IMR-90 (cell line): ENCODE measurements at regions not wholly inside any gene's neighbourhood (a gene's known extent, or its start where the extent isn't known, plus 50 kb on each side); places are given as distances from the start of the nearest gene placed in this dataset.

Source experiments
- ATAC-seq: fragments of 200-7000 bp; cut with Tn5 transposase; 2 replicates; pipeline ENCODE4 v1.9.1; 2020; ENCODE audit warnings: low read depth, mild to moderate bottlenecking, moderate library complexity
- BruUV-seq: library from RNA; stranded (reverse); fragments of 400-500 nt; replicated peaks from 2 replicates; lab custom pipeline; 2021; lab: Mats Ljungman, UMichigan
- CTCF ChIA-PET: fragments of 300-600 bp; formaldehyde crosslinking; extraction: SDS; loops from one replicate; lab custom pipeline; 2021; ENCODE audit warnings: antibody characterized with exemption; lab: Yijun Ruan, JAX
- POLR2A ChIA-PET: fragments of 300-600 bp; sonication (Branson Sonifier 250); formaldehyde crosslinking; loops from one replicate; lab custom pipeline; 2022; ENCODE audit warnings: antibody characterized with exemption; ENCODE audit not compliant: unreplicated experiment; lab: Charles Lee
- DNase-seq: peaks from one replicate; pipeline ENCODE4 v3.0.0; 2013
- H2AFZ ChIP-seq: replicated peaks from 2 replicates; pipeline ENCODE3; 2013; ENCODE audit warnings: low read length, mild to moderate bottlenecking; ENCODE audit not compliant: poor library complexity
- H2AK5ac ChIP-seq: 2 replicates; pipeline ENCODE4 v1.6.1; 2013; ENCODE audit warnings: low read depth, low read length, inconsistent platforms
- H2AK9ac ChIP-seq: replicated peaks from 2 replicates; pipeline ENCODE3; 2013; ENCODE audit warnings: mild to moderate bottlenecking, low read depth, low read length, moderate library complexity; ENCODE audit not compliant: poor library complexity
- H2BK120ac ChIP-seq: 2 replicates; pipeline ENCODE4 v1.6.1; 2013; ENCODE audit warnings: low read depth, low read length, inconsistent platforms
- H2BK15ac ChIP-seq: 3 replicates; pipeline ENCODE4 v1.6.1; 2013; ENCODE audit warnings: low read depth, low read length, inconsistent platforms
- H2BK20ac ChIP-seq: 2 replicates; pipeline ENCODE4 v1.6.1; 2013; ENCODE audit warnings: low read depth, mild to moderate bottlenecking, inconsistent platforms, low read length, moderate library complexity
- H2BK5ac ChIP-seq: 2 replicates; pipeline ENCODE4 v1.6.1; 2013; ENCODE audit warnings: mild to moderate bottlenecking, low read depth, low read length, inconsistent platforms; ENCODE audit not compliant: poor library complexity, severe bottlenecking
- H3K14ac ChIP-seq: replicated peaks from 2 replicates; pipeline ENCODE4 v1.6.1; 2013; ENCODE audit warnings: low read depth, low read length, inconsistent platforms
- H3K18ac ChIP-seq: 2 replicates; pipeline ENCODE4 v1.6.1; 2013; ENCODE audit warnings: low read depth, low read length, control low read depth
- H3K23ac ChIP-seq: 2 replicates; pipeline ENCODE4 v1.6.1; 2013; ENCODE audit warnings: low read depth, low read length, inconsistent platforms
- H3K27ac ChIP-seq: 2 replicates; pipeline ENCODE4 v1.5.1; 2013; ENCODE audit warnings: mild to moderate bottlenecking, control low read depth, low read length; ENCODE audit not compliant: insufficient read depth
- H3K27me3 ChIP-seq: 2 replicates; pipeline ENCODE4 v1.6.1; 2013; ENCODE audit warnings: low read length; ENCODE audit not compliant: control insufficient read depth, insufficient read depth
- H3K36me3 ChIP-seq: 2 replicates; pipeline ENCODE4 v1.6.1; 2013; ENCODE audit warnings: low read length, mixed read lengths; ENCODE audit not compliant: control insufficient read depth, insufficient read depth
- H3K4ac ChIP-seq: 2 replicates; pipeline ENCODE4 v1.6.1; 2013; ENCODE audit warnings: low read depth, low read length, inconsistent platforms
- H3K4me1 ChIP-seq: 2 replicates; pipeline ENCODE4 v1.6.1; 2013; ENCODE audit warnings: low read length, mixed read lengths; ENCODE audit not compliant: control insufficient read depth, insufficient read depth
- H3K4me2 ChIP-seq: 2 replicates; pipeline ENCODE4 v1.6.1; 2013; ENCODE audit warnings: low read depth, mild to moderate bottlenecking, control low read depth, low read length, moderate library complexity
- H3K4me3 ChIP-seq: 2 replicates; pipeline ENCODE4 v1.5.1; 2013; ENCODE audit warnings: low read depth, mild to moderate bottlenecking, control low read depth, low read length, moderate library complexity; ENCODE audit not compliant: insufficient read depth
- H3K56ac ChIP-seq: 2 replicates; pipeline ENCODE4 v1.6.1; 2013; ENCODE audit warnings: low read length, inconsistent platforms; ENCODE audit not compliant: insufficient read depth; ENCODE audit errors: extremely low read depth
- H3K79me1 ChIP-seq, 2 experiments: 2 replicates each; pipeline ENCODE4 v1.6.1; 2013; ENCODE audit warnings: low read length in 2 of 2, inconsistent platforms in 1 of 2, low read depth in 1 of 2
- H3K9ac ChIP-seq: 2 replicates; pipeline ENCODE4 v1.6.1; 2013; ENCODE audit warnings: low read depth, low read length, control low read depth
- H3K9me1 ChIP-seq: 2 replicates; pipeline ENCODE4 v1.6.1; 2013; ENCODE audit warnings: low read length, inconsistent platforms; ENCODE audit not compliant: insufficient read depth
- H3K9me3 ChIP-seq: 2 replicates; pipeline ENCODE4 v1.6.1; 2013; ENCODE audit warnings: low read length; ENCODE audit not compliant: control insufficient read depth, insufficient read depth
- H4K20me1 ChIP-seq: 2 replicates; pipeline ENCODE4 v1.6.1; 2013; ENCODE audit warnings: low read length, inconsistent platforms; ENCODE audit not compliant: insufficient read depth
- H4K5ac ChIP-seq: 2 replicates; pipeline ENCODE4 v1.6.1; 2013; ENCODE audit warnings: mild to moderate bottlenecking, low read depth, low read length, control low read depth
- H4K8ac ChIP-seq, 2 experiments: 2 replicates each; pipeline ENCODE4 v1.6.1; 2013; ENCODE audit warnings: low read depth in 2 of 2, low read length in 2 of 2, control low read depth in 1 of 2, inconsistent platforms in 1 of 2
- H4K91ac ChIP-seq: 2 replicates; pipeline ENCODE4 v1.6.1; 2013; ENCODE audit warnings: low read depth, low read length, inconsistent platforms; ENCODE audit not compliant: insufficient read depth
- BHLHE40 ChIP-seq: fragments of 150-350 bp; IDR thresholded peaks from 2 replicates; pipeline ENCODE4 v1.6.1; 2016; ENCODE audit warnings: mild to moderate bottlenecking, low read depth, low read length
- CEBPB ChIP-seq: IDR thresholded peaks from 2 replicates; pipeline ENCODE4 v1.6.1; 2012; ENCODE audit warnings: low read depth, low read length, improper control_type of control experiment
- CHD1 ChIP-seq: IDR thresholded peaks from 2 replicates; pipeline ENCODE4 v1.6.1; 2012; ENCODE audit warnings: low read depth, low read length, improper control_type of control experiment
- CTCF ChIP-seq: conservative IDR thresholded peaks from 2 replicates; pipeline ENCODE4 v1.5.1; 2012; ENCODE audit warnings: mild to moderate bottlenecking, low read depth, low read length, improper control_type of control experiment
- ELK1 ChIP-seq: fragments of 150-350 bp; IDR thresholded peaks from 2 replicates; pipeline ENCODE4 v1.6.1; 2016; ENCODE audit warnings: low read depth, mild to moderate bottlenecking, low read length, moderate library complexity, borderline replicate concordance
- FOS ChIP-seq: fragments of 150-350 bp; IDR thresholded peaks from 2 replicates; pipeline ENCODE4 v1.6.1; 2016; ENCODE audit warnings: low read depth, low read length
- MAFK ChIP-seq: IDR thresholded peaks from 2 replicates; pipeline ENCODE4 v1.6.1; 2012; ENCODE audit warnings: low read depth, low read length, improper control_type of control experiment
- MAZ ChIP-seq: IDR thresholded peaks from 2 replicates; pipeline ENCODE4 v1.6.1; 2012; ENCODE audit warnings: low read depth, mild to moderate bottlenecking, low read length, improper control_type of control experiment, moderate library complexity, borderline replicate concordance
- MXI1 ChIP-seq: IDR thresholded peaks from 2 replicates; pipeline ENCODE4 v1.6.1; 2012; ENCODE audit warnings: low read depth, mild to moderate bottlenecking, low read length, moderate library complexity, borderline replicate concordance
- NFE2L2 ChIP-seq: fragments of 150-350 bp; IDR thresholded peaks from 2 replicates; pipeline ENCODE4 v1.6.1; 2016; ENCODE audit warnings: low read depth, mild to moderate bottlenecking, low read length
- POLR2A ChIP-seq: IDR thresholded peaks from 2 replicates; pipeline ENCODE4 v1.6.1; 2012; ENCODE audit warnings: mild to moderate bottlenecking, low read depth, low read length
- RAD21 ChIP-seq: IDR thresholded peaks from 2 replicates; pipeline ENCODE4 v1.6.1; 2012; ENCODE audit warnings: low read length, improper control_type of control experiment
- RCOR1 ChIP-seq: IDR thresholded peaks from 2 replicates; pipeline ENCODE4 v1.6.1; 2012; ENCODE audit warnings: mild to moderate bottlenecking, low read length, improper control_type of control experiment; ENCODE audit not compliant: insufficient replicate concordance
- RFX5 ChIP-seq: IDR thresholded peaks from 2 replicates; pipeline ENCODE4 v1.8.0; 2012; ENCODE audit warnings: low read depth, mild to moderate bottlenecking, low read length, moderate library complexity
- SMC3 ChIP-seq: fragments of 150-350 bp; IDR thresholded peaks from 2 replicates; pipeline ENCODE4 v1.6.1; 2016; ENCODE audit warnings: low read depth, mild to moderate bottlenecking, antibody characterized with exemption, low read length, moderate library complexity
- USF2 ChIP-seq: fragments of 150-350 bp; IDR thresholded peaks from 2 replicates; pipeline ENCODE4 v1.6.1; 2017; ENCODE audit warnings: mild to moderate bottlenecking, antibody characterized with exemption, low read length, low read depth
- WGBS, 2 experiments: methylation state at CpG; one replicate each; pipeline versions ENCODE4 v1.1.5 to v1.1.7; 2013; ENCODE audit warnings: missing lambda C conversion rate in 2 of 2; ENCODE audit not compliant: insufficient read length in 1 of 2; ENCODE audit errors: extremely low coverage in 2 of 2; 5-methylcytosine and 5-hydroxymethylcytosine counted together
- dilution Hi-C: fragments of 300-500 bp; cut with HindIII; formaldehyde crosslinking; loops from one replicate; pipeline ENCODE4 v1.14.3; 2018; ENCODE audit warnings: low sequenced_read_pairs; ENCODE audit not compliant: unreplicated experiment
- in situ Hi-C: fragments of 300-500 bp; cut with MboI; formaldehyde crosslinking; loops from 3 replicates; pipeline ENCODE4 v1.14.3; 2019; ENCODE audit warnings: low sequenced_read_pairs, inconsistent platforms, mixed read lengths
- intact Hi-C: fragments of 100-400 bp; cut with micrococcal nuclease; formaldehyde crosslinking; loops from 2 replicates; pipeline ENCODE4 v1.10.0; 2022

- in situ Hi-C loops, result no loop called here
- no TSS peak for BruUV-seq
- Histone ChIP-seq H3K4me3 (no peak overlapping the region), H3K4ac (no peak overlapping the region), H3K56ac (no peak overlapping the region), H2AK9ac (no peak overlapping the region), H3K4me2 (no peak overlapping the region), H2BK15ac (no peak overlapping the region), H3K79me1 (no peaks in the 10 kb centered on the region), H4K91ac (no peak overlapping the region), H3K27ac (no peak overlapping the region), H2AFZ (no peak overlapping the region), H3K9me1 (no peaks in the 10 kb centered on the region), H2BK5ac (no peak overlapping the region), H3K27me3 (peaks cover 5% of the 10 kb centered on the region), H3K18ac (no peak overlapping the region), H4K5ac (no peak overlapping the region), H4K20me1 (no peaks in the 10 kb centered on the region), H3K23ac (no peak overlapping the region), H2AK5ac (no peak overlapping the region), H3K14ac (no peak overlapping the region), H3K4me1 (no peaks in the 10 kb centered on the region), H2BK20ac (no peak overlapping the region), H3K36me3 (no peaks in the 10 kb centered on the region), H4K8ac (no peak overlapping the region), H3K9ac (no peak overlapping the region), H2BK120ac (no peak overlapping the region), H3K9me3 (no peaks in the 10 kb centered on the region)
- intact Hi-C loops, result no loop called here
- ChIA-PET POLR2A (no interaction called here), CTCF (no interaction called here)
- no peak for TF ChIP-seq SMC3
- no peak for TF ChIP-seq RCOR1
- no peak for TF ChIP-seq FOS
- no peak for TF ChIP-seq MAZ
- no peak for TF ChIP-seq CEBPB
- no peak for TF ChIP-seq CHD1
- no peak for TF ChIP-seq ELK1
- no peak for TF ChIP-seq MAFK
- no peak for TF ChIP-seq BHLHE40
- no peak for TF ChIP-seq POLR2A
- TF ChIP-seq RAD21, result no peak
- no peak for TF ChIP-seq RFX5
- TF ChIP-seq USF2, result no peak
- no peak for TF ChIP-seq CTCF
- TF ChIP-seq NFE2L2, result no peak
- TF ChIP-seq MXI1, result no peak
- ATAC-seq (no peak), DNase-seq (no peak)
- WGBS, 2 experiments, result no CpG with 5 or more reads among the region's 4 CpGs
- dilution Hi-C loops, result no loop called here
Observed at GRCh38 chr2:204031056-204031455, 94.5 kb downstream of the ICOS start.
